Upper lobe of right lung (tissue), 1 donor: ENCODE measurements at regions not wholly inside any gene's neighbourhood (a gene's known extent, or its start where the extent isn't known, plus 50 kb on each side); places are given as distances from the start of the nearest gene placed in this dataset.

Source experiments
- ATAC-seq: fragments of 200-7000 bp; cut with Tn5 transposase; one replicate; pipeline ENCODE4 v1.9.1; 2020; ENCODE audit warnings: mild to moderate bottlenecking, moderate library complexity
- DNase-seq: peaks from one replicate; pipeline ENCODE4 v3.0.0-alpha.2; 2020
- H3K27ac ChIP-seq: fragments of 200-600 bp; one replicate; pipeline ENCODE4 v1.8.0; 2022
- H3K27me3 ChIP-seq: fragments of 200-600 bp; one replicate; pipeline ENCODE4 v1.8.0; 2022; ENCODE audit warnings: mild to moderate bottlenecking
- H3K36me3 ChIP-seq: fragments of 200-600 bp; one replicate; pipeline ENCODE4 v1.8.0; 2022
- H3K4me1 ChIP-seq: fragments of 200-600 bp; one replicate; pipeline ENCODE4 v1.8.0; 2022
- H3K4me3 ChIP-seq: fragments of 200-600 bp; one replicate; pipeline ENCODE4 v1.8.0; 2022; ENCODE audit warnings: mild to moderate bottlenecking
- H3K9me3 ChIP-seq: fragments of 200-600 bp; one replicate; pipeline ENCODE4 v1.8.0; 2022
- intact Hi-C: fragments of 100-400 bp; cut with DNase I; formaldehyde crosslinking; loops from one replicate; pipeline ENCODE4 v1.11.0; 2022
- TF ChIP-seq, protein P1 (sequence below): fragments of 200-600 bp; IDR thresholded peaks from one replicate; pipeline ENCODE4 v1.8.0; 2022; ENCODE audit warnings: antibody characterized with exemption
- donor health status: DM: no; HTN: yes; CAD: no; lungs with severe emphysema.

DNA sequence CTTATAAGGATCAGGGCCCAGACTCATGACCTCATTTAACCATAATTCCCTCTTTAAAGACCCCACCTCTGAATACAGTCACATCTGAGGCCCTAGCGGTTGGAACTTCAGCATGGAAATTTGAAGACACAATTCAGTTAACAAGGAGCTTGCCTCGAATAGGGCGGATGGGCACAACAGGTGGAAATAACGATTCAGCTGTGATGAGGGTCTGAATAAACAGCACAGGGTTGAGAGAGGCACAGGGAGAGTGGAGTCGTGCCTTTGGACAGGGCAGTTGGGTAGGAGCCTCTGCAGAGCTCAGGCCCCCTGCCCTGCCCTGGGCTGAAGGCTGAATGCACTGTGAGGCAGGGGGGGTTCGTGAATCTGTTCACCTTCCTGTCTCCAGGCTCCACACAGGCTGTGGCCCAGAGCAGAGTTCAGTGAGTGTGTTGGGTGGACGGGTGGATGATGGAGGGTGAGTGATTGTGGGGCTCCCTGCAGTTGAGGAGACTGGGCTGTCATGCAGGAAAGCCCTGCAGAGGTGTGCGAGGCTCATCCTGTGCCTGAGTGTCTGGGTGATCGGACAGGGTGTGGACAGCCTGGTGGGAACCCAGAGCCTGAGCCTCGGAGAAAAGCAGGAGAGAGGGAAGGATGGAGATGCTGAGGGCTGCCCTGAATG, 243.1 kb downstream of the FOXD2 start:
- Histone ChIP-seq H3K27me3 (no peaks in the 10 kb centered on the region), H3K27ac (no peak overlapping the region), H3K4me1 (no peaks in the 10 kb centered on the region), H3K9me3 (no peaks in the 10 kb centered on the region), H3K4me3 (no peak overlapping the region), H3K36me3 (no peaks in the 10 kb centered on the region)
- intact Hi-C loops, result no loop called here
- ATAC-seq (no peak), DNase-seq (no peak)
- TF ChIP-seq, protein P1, sequence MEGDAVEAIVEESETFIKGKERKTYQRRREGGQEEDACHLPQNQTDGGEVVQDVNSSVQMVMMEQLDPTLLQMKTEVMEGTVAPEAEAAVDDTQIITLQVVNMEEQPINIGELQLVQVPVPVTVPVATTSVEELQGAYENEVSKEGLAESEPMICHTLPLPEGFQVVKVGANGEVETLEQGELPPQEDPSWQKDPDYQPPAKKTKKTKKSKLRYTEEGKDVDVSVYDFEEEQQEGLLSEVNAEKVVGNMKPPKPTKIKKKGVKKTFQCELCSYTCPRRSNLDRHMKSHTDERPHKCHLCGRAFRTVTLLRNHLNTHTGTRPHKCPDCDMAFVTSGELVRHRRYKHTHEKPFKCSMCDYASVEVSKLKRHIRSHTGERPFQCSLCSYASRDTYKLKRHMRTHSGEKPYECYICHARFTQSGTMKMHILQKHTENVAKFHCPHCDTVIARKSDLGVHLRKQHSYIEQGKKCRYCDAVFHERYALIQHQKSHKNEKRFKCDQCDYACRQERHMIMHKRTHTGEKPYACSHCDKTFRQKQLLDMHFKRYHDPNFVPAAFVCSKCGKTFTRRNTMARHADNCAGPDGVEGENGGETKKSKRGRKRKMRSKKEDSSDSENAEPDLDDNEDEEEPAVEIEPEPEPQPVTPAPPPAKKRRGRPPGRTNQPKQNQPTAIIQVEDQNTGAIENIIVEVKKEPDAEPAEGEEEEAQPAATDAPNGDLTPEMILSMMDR, result no peak

DNA sequence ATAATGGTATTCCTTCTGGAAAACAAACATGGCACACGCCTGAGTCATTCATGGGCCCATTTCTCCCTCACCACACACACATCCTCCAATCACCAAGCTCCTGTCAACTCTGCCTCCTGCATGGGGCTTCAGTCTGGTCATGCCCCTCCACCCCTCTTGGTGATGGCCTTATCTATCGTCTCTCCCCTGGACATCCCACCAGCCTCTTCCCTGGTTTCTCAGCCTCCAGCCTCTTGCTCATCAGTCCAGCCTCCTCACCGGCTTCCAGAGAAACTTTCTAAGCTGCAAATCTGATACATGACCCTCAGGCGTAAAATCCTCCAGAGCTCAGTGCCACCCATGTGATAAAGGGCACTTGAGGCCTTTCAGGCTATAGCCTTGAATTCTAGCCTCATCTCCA, 243.9 kb downstream of the FOXD2 start:
- Histone ChIP-seq H3K27ac (no peak overlapping the region), H3K4me3 (no peak overlapping the region), H3K4me1 (no peaks in the 10 kb centered on the region), H3K9me3 (no peaks in the 10 kb centered on the region), H3K27me3 (no peaks in the 10 kb centered on the region), H3K36me3 (no peaks in the 10 kb centered on the region)
- intact Hi-C loops, result no loop called here
- TF ChIP-seq, protein P1, result no peak
- DNase-seq (no peak), ATAC-seq (no peak)

DNA sequence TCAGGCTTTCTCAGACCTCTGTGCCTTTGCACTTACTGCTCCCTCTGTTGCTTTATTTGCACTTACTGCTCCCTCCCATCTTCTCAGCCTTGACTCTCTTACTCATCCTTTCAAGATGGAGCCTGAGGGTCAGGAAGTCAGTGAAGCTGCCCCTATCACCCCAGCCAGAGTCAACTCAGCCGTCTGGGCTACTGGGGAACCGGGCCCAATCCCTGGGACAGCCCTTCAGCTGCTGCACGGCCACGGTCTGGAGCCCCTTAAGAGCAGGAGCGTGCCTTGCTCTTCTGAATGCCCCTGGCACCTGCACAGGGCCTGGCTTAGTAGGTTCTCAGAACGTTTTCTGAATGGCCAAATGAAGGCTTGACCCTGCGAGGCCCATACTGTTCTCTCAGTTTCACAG, 244.4 kb downstream of the FOXD2 start:
- Histone ChIP-seq H3K9me3 (no peaks in the 10 kb centered on the region), H3K4me1 (no peaks in the 10 kb centered on the region), H3K27ac (no peak overlapping the region), H3K36me3 (no peaks in the 10 kb centered on the region), H3K4me3 (no peak overlapping the region), H3K27me3 (no peaks in the 10 kb centered on the region)
- TF ChIP-seq, protein P1, result no peak
- no peak for ATAC-seq
- DNase-seq, result no peak
- intact Hi-C loops, result no loop called here

DNA sequence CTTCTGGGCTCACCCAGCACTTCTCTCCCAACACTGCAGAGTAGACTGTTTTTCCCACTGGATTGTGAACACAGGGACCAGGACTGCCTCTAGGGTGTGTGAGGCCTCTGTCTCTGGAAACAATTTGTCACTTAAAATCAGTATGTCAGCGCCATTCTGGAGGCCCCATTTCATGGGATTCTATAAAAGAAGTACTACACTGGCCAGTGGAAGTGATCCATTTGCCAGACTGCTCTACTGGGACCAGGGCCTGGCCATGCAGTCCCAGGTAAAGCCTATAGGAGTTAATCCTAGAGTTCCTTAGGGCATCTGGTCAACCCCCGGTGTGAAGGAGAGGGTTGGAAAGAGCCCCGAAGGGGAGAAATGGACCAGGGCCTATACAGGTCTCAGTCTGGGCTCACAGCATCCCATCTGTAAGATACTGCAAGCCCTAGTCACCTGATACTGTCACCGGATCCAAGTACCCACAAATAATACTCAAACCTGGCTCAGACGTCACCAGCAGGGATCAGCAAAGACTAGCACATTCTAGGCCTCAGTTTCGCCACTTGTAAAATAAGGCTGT, 245.0 kb downstream of the FOXD2 start:
- TF ChIP-seq, protein P1, result no peak
- intact Hi-C loops, result no loop called here
- DNase-seq (no peak), ATAC-seq (no peak)
- Histone ChIP-seq H3K27ac (no peak overlapping the region), H3K9me3 (no peaks in the 10 kb centered on the region), H3K27me3 (no peaks in the 10 kb centered on the region), H3K36me3 (no peaks in the 10 kb centered on the region), H3K4me1 (no peaks in the 10 kb centered on the region), H3K4me3 (no peak overlapping the region)

GRCh38 chr1:47683401-47683800, 245.6 kb downstream of the FOXD2 start:
- ATAC-seq, result no peak
- no peak for DNase-seq
- TF ChIP-seq, protein P1, result no peak
- Histone ChIP-seq H3K27me3 (peaks cover 4% of the 10 kb centered on the region), H3K4me3 (no peak overlapping the region), H3K36me3 (no peaks in the 10 kb centered on the region), H3K4me1 (no peaks in the 10 kb centered on the region), H3K27ac (no peak overlapping the region), H3K9me3 (no peaks in the 10 kb centered on the region)
- intact Hi-C loops, result no loop called here
